GM21526 (cell line): ENCODE measurements at regions not wholly inside any gene's neighbourhood (a gene's known extent, or its start where the extent isn't known, plus 50 kb on each side); places are given as distances from the start of the nearest gene placed in this dataset.
"Not testable (repeated sequence)": the region's sequence is repeated elsewhere in the genome, so short reads cannot be mapped to it uniquely, and the experiment has no call there.

Experiments
- ATAC-seq: cut with Tn5 transposase; IDR thresholded peaks from one replicate; pipeline ENCODE4 v1.9.1; 2021; ENCODE audit warnings: moderate library complexity; ENCODE audit not compliant: unreplicated experiment, low FRiP score

DNA sequence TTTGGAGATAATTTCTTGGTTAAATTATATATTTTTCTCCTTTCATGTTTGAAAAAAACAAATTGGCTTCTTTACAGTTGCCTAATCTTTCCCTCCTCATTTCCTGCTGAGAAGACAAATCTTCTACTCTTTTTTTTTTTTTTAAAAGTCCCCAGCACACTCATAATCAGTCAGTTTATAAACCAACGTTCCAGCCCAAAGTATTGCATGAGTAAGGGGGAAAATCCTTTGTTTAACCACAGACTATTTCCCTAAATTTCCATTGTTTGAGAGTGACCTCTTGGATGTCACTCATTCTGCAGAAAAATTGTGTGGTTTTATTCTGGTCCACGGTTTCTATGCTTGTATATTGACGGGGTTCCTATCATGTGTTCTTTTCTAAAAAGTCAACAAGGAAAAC, 55.1 kb upstream of the TLR4 start:
- no peak for ATAC-seq

DNA sequence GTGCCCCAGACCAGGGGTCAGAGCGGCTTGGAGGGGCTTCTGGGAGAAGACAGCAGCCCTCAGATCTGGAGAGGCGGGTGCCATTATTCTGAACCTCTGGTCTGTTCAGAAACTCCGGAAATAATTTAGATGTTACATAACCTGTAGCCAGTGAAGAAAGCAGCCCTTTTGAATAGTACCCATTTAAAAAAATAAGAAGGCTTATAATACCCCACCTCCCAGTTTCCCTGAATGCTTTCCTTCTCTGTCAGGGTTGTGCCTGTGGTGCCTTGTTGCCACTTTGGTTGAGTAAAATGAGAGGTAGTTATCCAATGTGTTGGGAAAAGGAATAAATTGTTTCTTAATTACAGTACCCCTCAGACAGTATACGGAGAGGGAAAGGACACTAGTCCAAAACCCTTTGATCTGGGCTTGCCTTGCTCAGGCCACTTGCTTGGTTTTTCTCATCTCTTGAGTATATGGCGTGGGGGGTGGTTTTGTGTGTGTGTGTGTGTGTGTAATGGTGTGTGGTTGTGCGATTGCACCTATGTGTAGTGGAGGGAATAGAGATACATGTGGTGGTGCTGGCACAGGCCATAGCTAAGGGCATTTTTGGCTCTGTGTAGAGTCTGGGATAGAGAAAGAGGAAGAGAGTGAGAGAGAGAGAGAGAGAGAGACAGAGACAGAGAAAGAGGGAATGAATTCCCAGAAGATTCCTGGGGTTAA, 59.1 kb upstream of the TLR4 start:
- no peak for ATAC-seq

DNA sequence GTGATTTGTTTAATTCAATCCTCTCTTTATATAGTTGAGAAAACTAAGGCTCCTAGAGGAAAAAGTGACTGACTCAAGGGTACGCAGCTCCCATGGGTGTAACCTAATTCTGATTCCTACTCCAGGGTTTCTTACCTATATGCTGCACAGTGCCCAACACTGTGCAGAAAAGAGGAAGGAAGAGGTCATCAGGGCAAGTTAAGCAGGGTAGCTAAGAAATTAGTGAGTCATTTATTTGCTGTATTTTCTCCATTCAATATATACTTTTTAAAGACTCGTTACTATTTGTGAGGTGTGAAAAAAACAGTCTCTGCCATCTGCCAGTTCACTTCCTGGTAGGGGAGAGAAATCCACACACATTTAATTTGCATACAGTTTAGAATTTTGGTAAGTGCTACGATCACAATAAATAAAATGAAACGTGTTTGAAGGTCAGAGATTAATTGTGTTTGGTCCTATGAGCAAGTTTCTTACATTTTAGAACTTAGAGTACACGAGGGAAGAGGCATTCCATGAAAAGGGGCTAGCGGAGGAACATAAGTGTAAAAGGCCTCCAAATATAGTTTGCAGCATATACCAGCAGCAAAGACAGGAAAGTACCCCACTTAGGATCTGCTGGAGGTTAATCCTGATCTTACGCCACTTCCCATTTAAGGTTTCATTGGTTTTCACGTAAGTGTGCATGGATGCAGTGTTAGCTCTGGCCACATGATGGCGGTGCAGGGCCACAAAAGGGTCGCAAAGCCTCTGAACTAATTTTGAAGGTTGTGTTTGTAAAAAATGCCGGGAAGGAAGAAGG, 59.9 kb upstream of the TLR4 start:
- ATAC-seq: peak; percentile 87

DNA sequence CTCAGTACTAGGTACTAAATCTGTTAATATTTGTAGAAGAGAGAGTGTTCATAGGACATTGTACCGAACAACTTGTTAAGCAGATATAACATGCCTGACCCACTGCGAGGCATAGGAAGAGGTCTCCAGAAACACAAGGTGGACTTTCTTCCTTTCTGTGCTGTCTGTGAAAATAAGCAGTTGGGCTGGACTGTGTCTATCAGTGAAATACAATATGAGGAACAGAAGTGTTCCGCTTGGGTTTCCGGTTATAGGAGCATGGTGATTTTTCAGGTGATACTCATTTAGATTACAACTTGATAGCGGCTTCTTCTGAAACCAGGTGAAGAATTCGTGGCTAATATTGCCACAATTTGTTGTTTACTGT, 60.9 kb upstream of the TLR4 start:
- no peak for ATAC-seq

DNA sequence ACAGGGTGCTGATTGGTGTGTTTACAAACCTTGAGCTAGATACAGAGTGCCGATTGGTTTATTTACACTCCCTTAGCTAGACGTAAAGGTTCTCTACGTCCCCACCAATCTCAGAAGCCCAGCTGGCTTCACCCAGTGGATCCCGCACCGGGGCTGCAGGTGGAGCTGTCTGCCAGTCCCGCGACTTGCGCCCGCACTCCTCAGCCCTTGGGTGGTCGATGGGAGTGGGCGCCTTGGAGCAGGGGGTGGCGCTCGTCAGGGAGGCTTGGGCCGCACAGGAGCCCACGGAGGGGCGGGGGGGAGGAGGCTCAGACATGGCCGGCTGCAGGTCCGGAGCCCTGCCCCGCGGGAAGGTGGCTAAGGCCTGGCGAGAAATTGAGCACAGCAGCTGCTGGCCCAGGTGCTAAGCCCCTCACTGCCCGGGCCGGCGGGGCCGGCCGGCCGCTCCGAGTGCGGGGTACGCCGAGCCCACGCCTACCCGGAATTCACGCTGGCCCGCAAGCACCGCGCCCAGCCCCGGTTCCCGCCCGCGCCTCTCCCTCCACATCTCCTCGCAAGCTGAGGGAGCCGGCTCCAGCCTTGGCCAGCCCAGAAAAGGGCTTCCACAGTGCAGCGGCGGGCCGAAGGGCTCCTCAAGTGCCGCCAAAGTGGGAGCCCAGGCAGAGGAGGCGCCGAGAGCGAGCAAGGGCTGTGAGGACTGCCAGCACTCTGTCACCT, 61.5 kb upstream of the TLR4 start:
- ATAC-seq: not testable (repeated sequence)

DNA sequence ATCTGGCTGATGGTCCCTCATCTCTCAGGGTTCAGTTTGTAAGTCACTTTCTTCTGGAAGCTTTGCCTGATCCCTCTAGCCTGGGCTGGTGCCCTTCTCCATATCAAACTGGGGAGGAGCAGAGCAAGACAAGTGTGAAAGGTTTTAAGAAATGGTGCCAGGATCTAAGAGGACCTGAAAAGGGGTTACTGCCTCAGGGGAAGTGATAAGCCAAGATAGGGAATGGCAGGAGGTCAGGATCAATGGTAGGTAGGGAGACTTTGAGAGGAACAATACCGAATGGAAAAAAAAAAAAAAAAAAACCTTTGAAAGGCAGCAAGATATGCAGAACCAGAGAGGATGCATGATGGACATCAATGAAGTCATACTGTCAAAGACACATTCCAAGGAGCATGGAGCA, 67.5 kb upstream of the TLR4 start:
- no peak for ATAC-seq

DNA sequence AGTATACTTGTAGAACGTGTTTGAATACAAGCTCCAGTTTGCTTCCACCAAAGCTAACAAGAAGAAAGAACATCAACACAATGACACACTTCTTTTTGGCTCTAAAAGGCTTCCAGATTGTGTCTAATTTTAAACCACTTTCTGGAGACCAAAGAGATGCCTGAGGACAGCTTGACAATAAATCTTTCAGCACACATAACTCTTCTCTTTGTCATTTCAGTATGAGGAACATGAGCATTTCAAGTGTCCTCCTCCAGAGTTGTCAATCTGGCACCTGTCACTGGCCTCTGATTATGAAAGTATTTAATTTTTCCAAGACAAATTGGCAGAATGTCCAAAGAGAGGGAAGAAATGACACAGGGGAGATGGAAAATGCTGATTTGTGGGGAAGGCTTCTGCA, 79.0 kb upstream of the TLR4 start:
- ATAC-seq: no peak

DNA sequence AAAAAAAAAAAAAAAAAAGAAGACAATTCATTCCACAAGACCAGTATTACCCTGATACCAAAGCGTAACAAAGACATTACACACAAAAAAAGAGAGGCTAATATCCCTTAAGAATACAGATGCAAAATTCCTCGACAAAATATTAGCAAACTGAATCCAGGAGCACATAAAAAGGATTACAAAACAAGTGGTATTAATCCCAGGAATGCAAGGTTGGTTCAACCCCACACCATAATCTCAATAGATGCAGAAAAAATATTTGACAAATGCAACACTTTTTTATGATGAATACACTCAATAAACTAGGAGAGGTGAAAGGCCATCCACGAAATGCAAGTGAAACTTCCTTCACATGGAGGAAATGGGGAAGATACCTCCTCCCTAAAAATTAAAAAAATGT, 80.1 kb upstream of the TLR4 start:
- ATAC-seq: no peak

DNA sequence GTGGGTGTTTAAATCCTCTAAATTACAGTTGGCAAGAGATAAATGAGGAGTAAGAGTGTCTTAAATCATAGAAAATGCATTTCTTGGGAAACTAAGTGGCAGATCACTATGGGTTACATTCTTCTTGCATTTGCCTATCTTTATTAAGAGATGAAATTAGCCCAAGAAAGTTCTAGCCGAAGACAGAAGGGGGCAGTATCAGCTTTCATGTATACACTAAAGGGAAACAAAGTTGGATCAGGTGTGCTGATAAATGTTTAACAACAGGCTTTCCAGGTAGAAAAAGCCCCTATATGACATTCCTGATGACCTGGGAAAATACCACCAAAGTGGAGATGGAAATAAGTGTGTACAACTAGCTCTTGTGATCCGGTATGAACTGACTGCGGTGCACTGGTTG, 81.9 kb upstream of the TLR4 start:
- ATAC-seq: no peak

DNA sequence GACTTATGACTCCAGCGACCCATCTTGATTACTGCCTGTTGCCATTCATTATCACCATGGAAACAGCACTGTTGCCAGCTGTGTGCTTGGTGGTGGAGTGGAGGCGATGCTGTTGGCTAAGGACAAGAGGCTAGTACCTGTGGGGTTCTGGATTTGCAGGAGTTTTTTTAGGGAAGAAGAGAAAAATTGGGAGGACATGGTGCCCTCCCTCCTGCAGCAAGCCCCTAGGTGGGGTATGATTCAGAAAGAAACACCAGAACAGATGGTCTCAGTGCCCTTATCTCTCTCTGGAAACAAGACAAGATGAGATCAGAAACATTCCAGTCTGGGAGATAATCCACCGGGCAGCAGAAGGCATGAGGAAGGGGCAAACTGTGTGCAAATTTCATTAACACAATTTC, 87.8 kb upstream of the TLR4 start:
- ATAC-seq: no peak

DNA sequence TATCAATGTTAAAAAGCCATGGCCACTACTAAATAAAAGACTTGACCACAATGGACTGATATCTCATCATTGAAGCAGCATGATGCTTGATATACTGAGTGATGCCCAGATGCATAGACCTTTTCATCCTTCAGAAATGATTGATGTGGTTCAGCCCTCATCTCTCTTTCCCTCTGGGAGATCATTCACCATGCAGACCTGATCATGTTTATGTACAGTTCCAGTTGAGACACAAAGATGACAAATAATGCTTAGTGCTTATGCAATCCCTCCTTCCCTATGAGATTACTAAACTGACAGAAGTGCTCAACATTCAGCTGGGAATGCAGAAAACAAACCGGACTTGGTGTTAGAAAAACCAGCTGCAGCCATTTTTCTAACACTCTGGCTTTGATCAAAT, 91.9 kb upstream of the TLR4 start:
- no peak for ATAC-seq

DNA sequence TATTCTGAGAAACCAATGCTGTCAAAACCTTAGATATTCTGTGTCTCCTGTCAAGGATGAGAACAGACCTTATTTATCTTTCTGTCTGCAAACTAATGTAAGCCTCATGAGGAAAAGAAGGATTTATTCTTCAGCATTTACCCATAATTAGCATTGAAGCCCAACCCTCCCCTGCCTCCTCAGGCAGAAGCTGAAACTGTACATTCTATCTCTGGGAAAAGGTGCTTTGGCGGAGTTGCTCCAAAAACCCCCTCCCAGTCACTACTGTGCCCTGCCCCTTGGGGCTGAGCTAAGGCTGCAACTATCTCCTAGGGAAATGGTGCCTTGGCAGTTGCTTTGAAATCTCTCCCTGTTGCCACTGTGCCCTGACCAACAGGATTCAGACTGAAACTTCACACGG, 106.2 kb upstream of the TLR4 start:
- no peak for ATAC-seq

DNA sequence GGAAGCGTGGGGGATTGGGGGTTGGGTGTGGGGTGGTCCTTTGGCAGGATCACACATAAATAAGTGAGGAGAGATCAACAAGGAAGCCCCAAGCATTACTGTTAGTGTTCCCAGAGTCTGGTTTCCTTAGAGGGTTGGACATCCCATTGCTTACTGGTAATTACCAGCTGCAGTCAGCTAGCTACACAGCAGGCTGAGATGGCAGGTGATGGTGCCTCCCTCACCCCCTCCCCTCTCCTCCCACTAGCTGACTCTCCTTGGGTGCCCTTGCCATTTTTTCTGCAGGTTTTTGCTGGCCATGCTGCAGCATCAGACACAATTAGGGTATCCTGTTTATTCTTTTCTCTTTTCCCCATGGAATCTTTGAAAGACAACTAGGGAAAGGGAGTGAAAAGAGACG, 107.5 kb upstream of the TLR4 start:
- no peak for ATAC-seq

DNA sequence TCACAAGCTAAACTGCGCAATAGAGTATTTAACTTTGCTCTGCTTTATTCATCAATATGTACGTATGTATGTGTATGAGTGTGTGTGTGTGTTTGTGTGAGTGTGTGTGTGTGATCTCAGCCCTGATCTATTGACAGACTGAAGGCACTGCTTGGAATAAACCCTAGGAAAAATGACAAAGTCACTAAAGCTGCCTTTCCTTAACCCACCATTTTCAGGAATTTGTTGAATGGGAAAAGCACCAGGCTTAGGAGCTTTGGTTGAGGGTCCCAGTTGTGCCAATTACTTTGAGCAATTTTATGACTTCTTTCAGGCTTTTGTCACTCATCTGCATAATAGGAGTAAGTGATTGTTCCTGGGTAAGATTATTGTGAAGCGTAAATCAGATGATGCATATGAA, 108.6 kb upstream of the TLR4 start:
- no peak for ATAC-seq

DNA sequence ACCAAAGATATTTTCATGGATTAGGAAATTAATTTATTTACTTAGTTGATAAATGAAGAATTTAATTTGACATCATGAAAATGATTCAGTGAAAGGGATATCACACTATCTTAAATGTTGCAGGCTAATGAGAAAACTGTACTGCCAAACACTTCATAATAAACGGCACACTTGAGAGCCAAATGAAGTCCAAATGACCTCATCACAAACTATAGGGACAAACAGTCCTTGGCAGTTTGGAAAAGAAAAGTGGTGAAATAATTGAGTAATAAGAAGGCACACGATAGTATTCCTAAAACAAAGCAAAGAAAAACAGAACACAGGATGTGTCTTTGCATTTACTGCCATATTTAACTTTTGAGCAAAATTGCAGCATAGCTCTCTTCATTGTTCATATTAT, 116.9 kb upstream of the TLR4 start:
- ATAC-seq: no peak

DNA sequence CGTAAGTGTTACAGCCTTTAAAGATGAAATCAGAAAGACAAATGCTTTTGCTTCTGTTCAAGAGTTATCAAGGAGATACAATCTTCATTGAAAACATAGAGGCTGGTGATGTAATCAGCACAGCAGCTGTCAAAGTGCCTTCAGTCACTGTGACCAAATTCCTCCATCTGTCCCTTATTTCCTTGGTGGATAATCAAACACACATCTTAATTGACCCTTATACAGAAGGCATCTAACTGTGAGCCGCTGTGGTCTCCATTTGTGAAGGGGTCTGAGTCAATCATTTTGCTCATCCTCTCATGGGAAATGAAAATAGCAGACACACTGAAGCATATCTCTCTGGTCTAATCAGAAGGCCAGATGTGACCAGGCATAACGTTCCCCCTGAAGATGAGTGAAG, 130.1 kb upstream of the TLR4 start:
- no peak for ATAC-seq

DNA sequence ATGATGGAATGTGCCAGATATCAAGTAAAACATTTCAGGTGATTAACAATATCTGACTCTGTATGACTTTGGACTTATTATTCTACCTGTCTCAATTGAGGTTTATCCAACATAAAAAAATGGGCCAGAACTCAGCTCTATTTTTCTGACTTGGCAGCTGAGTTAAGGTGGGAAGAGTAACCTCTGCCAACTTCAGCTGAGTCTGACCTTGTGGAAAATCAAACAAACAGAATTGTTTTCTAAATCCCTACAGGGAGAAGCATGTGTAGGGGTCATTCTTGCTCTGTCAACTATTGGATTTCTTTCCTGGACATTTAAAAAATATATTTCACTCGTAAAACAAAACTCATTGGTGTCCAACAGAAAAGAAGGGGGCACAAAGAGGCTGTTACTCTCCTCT, 139.4 kb upstream of the TLR4 start:
- ATAC-seq: no peak

DNA sequence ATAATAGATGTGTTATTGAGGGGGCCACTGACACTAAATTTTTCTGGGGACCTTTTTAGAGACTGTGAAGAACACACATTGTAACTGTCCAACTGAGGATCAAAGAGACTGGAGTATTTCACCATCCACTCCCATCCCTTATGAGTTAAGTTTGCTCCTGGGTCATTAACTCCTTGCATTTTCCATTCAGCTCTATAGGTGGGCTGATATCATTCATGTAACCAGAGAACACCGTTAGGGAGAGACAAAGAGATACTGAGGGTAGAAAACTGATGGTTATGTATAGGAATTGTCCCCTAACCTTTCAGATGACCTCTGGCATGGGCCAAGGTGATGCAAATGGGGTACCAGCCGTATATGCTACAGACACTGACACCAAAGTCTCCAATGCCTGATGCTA, 142.4 kb upstream of the TLR4 start:
- no peak for ATAC-seq

DNA sequence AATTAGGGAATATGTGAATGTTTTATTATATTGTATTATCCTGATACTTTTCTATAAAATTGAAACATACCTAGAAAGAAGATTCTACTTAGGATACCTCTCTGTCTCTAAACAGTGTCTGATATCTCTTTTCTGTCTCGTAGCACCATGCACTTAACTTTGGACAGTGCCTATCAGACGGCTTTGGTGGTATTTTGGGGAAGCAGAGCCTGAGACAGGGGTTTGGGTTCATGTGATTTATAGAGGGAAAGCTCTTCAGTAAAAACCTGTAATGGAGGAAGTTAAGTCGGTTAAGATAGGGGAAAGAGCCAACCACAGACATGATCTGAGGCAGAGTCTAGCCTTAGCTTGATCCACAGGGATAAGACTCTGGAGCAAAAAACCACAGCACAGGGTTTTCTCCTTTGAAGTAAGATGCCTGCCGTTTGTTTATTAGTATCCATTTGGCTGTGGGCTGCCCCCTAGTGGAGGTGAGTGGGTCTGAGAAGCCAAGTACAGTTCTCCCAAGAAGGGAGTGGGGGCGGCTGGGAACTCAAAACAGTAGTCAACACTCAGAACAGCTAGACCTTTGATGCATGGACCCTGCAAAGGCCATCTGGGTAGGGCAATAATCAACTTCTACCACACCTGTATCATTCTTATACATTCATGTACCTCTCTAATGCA, 141.2 kb upstream of the ASTN2 start:
- peak; percentile 95 for ATAC-seq

DNA sequence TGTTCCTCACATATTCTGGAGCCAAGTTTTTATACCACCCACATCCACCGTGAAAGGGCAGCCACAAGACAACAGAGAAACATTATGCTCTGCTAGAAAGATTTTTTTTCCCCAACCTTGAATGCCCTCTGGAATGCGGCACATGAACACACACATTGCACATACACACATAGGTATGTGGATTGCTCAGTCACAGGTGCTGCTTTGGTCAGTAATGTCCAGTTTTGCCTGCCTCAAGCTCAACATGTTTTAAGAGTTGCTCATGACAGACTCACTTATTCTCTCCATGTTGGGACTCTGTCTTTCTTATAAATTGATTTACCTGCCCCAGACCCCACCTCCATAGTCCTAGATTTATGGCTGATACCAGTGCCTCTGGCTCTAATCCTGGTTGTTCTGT, 138.0 kb upstream of the ASTN2 start:
- ATAC-seq: no peak

DNA sequence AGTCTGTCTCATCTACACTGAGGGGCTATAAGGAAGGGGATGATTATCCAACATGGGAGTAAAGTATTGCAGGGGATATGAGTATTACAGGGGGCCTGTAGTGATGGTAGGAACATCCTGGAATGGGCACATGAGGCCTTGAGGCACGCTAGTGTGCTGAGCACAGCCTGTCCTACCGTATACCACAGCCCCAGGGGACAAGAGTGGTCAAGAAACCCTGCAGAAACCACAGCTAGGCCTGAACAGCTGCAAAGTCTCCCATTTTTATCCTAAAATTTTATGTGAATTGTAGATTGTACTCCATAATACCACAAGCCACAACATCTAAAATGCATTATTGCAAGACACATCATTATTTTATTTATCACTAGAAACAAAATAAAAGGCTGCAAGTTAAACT, 136.3 kb upstream of the ASTN2 start:
- ATAC-seq: no peak
